Fibroblast of lung (primary cell): ENCODE measurements at regions not wholly inside any gene's neighbourhood (a gene's known extent, or its start where the extent isn't known, plus 50 kb on each side); places are given as distances from the start of the nearest gene placed in this dataset.

Experiments
- DNase-seq, 2 donors: peaks; one replicate each; pipeline versions ENCODE4 v3.0.0 to v3.0.0-alpha.2; 2010; ENCODE audit warnings: low read depth in 2 of 2
- H2AFZ ChIP-seq: 2 replicates; pipeline ENCODE4 v1.5.1; 2012; ENCODE audit warnings: low read length, control low read depth, inconsistent platforms
- H3K27ac ChIP-seq: 2 replicates; pipeline ENCODE4 v1.5.1; 2011; ENCODE audit warnings: low read length, control low read depth; ENCODE audit not compliant: insufficient read depth
- H3K27me3 ChIP-seq: 2 replicates; pipeline ENCODE4 v1.5.1; 2011; ENCODE audit warnings: mild to moderate bottlenecking, low read length; ENCODE audit not compliant: control insufficient read depth, insufficient read depth
- H3K36me3 ChIP-seq: 2 replicates; pipeline ENCODE4 v1.5.1; 2011; ENCODE audit warnings: low read length; ENCODE audit not compliant: control insufficient read depth, insufficient read depth
- H3K4me1 ChIP-seq: 2 replicates; pipeline ENCODE4 v1.5.1; 2011; ENCODE audit warnings: low read length; ENCODE audit not compliant: control insufficient read depth, insufficient read depth; ENCODE audit errors: extremely low read depth
- H3K4me2 ChIP-seq: 2 replicates; pipeline ENCODE4 v1.5.1; 2011; ENCODE audit warnings: low read length, control low read depth; ENCODE audit not compliant: insufficient read depth; ENCODE audit errors: extremely low read depth
- H3K4me3 ChIP-seq, 4 experiments: fragments of 200-600 bp in 1 of 4; sonication (generic) in 1 of 4; replicated peaks in 1 of 4; 2 replicates each; pipeline ENCODE4 v1.5.1; 2011 to 2016; ENCODE audit warnings: low read length in 4 of 4, low read depth in 3 of 4, mild to moderate bottlenecking in 3 of 4, control low read depth in 2 of 4, inconsistent platforms in 1 of 4, mixed read lengths in 1 of 4; ENCODE audit not compliant: insufficient read depth in 1 of 4; ENCODE audit errors: control extremely low read depth in 1 of 4
- H3K79me2 ChIP-seq: 2 replicates; pipeline ENCODE4 v1.5.1; 2012; ENCODE audit warnings: mild to moderate bottlenecking, low read length, inconsistent platforms; ENCODE audit not compliant: control insufficient read depth, insufficient read depth
- H3K9ac ChIP-seq: 2 replicates; pipeline ENCODE4 v1.5.1; 2011; ENCODE audit warnings: mild to moderate bottlenecking, low read length, control low read depth; ENCODE audit not compliant: insufficient read depth
- H3K9me3 ChIP-seq: 2 replicates; pipeline ENCODE4 v1.5.1; 2012; ENCODE audit warnings: low read depth, low read length; ENCODE audit not compliant: control insufficient read depth, insufficient read depth
- H4K20me1 ChIP-seq: 2 replicates; pipeline ENCODE4 v1.5.1; 2011; ENCODE audit warnings: low read length; ENCODE audit not compliant: control insufficient read depth, insufficient read depth; ENCODE audit errors: extremely low read depth
- EZH2 ChIP-seq: IDR thresholded peaks from 2 replicates; pipeline ENCODE4 v1.5.1; 2012; ENCODE audit warnings: low read length, control low read depth, mild to moderate bottlenecking; ENCODE audit errors: missing control alignments
- TF ChIP-seq, protein P1 (sequence below), 2 donors: IDR thresholded peaks in 1 of 2; conservative IDR thresholded peaks in 1 of 2; 1 replicate in 1 of 2; 2 replicates in 1 of 2; pipeline ENCODE4 v1.5.1; 2011 to 2012; ENCODE audit warnings: low read length in 2 of 2, control low read depth in 1 of 2, inconsistent platforms in 1 of 2, low read depth in 1 of 2, mild to moderate bottlenecking in 1 of 2

DNA sequence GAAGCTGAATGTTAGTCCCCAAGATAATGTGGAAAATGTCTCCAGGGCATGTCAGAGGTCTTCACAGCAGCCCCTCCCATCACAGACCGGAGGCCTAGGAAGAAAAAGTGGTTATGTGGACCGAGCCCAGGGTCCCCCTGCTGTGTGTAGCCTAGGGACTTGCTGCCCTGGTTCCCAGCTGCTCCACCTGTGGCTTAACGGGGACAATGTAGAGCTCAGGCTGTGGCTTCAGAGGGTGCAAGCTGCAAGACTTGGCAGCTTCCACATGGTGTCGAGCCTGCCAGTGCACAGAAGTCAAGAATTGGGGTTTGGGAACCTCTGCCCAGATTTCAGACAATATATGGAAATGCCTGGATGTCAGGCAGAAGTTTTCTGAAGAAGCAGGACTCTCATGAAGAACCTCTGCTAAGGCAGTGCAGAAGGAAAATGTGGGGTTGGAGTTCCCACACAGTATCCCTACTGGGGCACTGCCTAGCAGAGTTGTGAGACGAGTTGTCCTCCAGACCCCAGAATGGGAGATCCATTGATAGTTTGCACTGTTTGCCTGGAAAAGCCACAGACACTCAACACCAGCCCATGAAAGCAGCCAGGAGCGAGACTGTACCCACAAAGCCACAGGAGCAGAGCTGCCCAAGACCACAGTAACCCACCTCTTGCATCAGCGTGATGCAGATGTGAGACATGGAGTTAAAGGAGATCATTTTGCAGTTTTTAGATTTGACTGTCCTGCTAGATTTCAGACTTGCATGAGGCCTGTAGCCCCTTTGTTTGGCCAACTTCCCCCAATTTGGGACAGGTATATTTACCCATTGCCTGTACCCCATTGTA, 204.9 kb downstream of the MRPL39 start:
- H3K36me3 ChIP-seq = no peaks in the 10 kb centered on the region

DNA sequence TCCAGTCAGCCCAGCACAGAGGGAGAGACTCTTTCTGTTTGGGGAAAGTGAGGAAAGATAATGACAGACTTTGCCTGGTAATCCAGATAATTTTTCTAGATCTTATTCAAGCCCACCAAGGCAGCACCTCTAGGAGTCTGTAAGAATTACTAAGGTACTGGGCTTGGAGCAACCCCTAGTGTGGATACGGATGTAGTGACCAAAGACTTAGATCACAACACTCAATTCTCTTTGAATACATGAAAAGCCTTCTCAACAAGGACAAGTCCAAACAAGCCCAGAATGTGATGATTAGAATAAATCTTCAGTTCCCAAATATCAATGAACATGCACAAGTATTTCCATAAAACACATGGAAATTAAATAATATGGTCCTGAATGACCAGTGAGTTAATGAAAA, 206.9 kb downstream of the MRPL39 start:
- no peak overlapping the region for H3K27ac ChIP-seq
- H3K9me3 ChIP-seq = no peaks in the 10 kb centered on the region
- no peak overlapping the region for H2AFZ ChIP-seq
- no peak overlapping the region for H3K9ac ChIP-seq
- no peak for DNase-seq
- no peaks in the 10 kb centered on the region for H3K27me3 ChIP-seq
- H3K36me3 ChIP-seq = no peaks in the 10 kb centered on the region
- no peaks in the 10 kb centered on the region for H3K4me1 ChIP-seq
- H3K79me2 ChIP-seq = no peaks in the 10 kb centered on the region
- TF ChIP-seq, protein P1, sequence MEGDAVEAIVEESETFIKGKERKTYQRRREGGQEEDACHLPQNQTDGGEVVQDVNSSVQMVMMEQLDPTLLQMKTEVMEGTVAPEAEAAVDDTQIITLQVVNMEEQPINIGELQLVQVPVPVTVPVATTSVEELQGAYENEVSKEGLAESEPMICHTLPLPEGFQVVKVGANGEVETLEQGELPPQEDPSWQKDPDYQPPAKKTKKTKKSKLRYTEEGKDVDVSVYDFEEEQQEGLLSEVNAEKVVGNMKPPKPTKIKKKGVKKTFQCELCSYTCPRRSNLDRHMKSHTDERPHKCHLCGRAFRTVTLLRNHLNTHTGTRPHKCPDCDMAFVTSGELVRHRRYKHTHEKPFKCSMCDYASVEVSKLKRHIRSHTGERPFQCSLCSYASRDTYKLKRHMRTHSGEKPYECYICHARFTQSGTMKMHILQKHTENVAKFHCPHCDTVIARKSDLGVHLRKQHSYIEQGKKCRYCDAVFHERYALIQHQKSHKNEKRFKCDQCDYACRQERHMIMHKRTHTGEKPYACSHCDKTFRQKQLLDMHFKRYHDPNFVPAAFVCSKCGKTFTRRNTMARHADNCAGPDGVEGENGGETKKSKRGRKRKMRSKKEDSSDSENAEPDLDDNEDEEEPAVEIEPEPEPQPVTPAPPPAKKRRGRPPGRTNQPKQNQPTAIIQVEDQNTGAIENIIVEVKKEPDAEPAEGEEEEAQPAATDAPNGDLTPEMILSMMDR (conservative IDR thresholded peaks at IDR 0.05 in 1 of 2, IDR thresholded peaks at IDR 0.05 in 1 of 2; ENCODE audit: low read depth in 1 of 2, low read length in 2 of 2) = no peak
- no peak for TF ChIP-seq EZH2
- H4K20me1 ChIP-seq = no peaks in the 10 kb centered on the region
- H3K4me2 ChIP-seq = no peak overlapping the region
- no peak overlapping the region for H3K4me3 ChIP-seq

More for the DNA sequence above, 204.9 kb downstream of the MRPL39 start:
- H3K27me3 ChIP-seq = no peaks in the 10 kb centered on the region
- no peak overlapping the region for H3K4me3 ChIP-seq
- H3K9me3 ChIP-seq = no peaks in the 10 kb centered on the region
- H3K9ac ChIP-seq = no peak overlapping the region
- H2AFZ ChIP-seq = no peak overlapping the region
- H3K4me2 ChIP-seq = no peak overlapping the region
- no peak for TF ChIP-seq EZH2
- TF ChIP-seq, protein P1 (conservative IDR thresholded peaks at IDR 0.05 in 1 of 2, IDR thresholded peaks at IDR 0.05 in 1 of 2; ENCODE audit: low read depth in 1 of 2, low read length in 2 of 2) = no peak
- H3K4me1 ChIP-seq = no peaks in the 10 kb centered on the region
- no peak for DNase-seq
- H4K20me1 ChIP-seq = no peaks in the 10 kb centered on the region
- no peaks in the 10 kb centered on the region for H3K79me2 ChIP-seq
- H3K27ac ChIP-seq = no peak overlapping the region

DNA sequence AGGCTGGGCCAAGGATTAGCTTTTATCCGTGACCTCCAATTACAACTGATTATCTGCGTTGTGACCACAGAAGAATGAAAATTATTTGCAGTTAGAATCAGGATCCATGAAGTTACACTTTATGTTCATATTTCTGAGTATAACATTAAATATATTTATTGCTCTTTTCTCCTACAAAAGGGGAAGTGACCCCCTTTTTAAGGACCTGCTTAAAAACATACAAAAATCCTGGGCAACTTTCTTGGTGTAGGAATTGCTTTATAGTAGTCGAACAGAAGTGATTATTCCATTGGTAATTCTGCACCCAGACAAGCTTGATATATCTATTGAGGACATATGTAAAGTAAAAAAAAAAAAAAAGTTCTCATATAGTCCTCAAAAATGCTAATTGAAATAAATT, 208.7 kb downstream of the MRPL39 start:
- Histone ChIP-seq H2AFZ (no peak overlapping the region), H3K4me3 (no peak overlapping the region), H3K79me2 (no peaks in the 10 kb centered on the region), H3K27me3 (no peaks in the 10 kb centered on the region), H3K4me1 (no peaks in the 10 kb centered on the region), H3K27ac (no peak overlapping the region), H4K20me1 (no peaks in the 10 kb centered on the region), H3K9ac (no peak overlapping the region), H3K36me3 (no peaks in the 10 kb centered on the region), H3K9me3 (no peaks in the 10 kb centered on the region), H3K4me2 (no peak overlapping the region)
- TF ChIP-seq, protein P1 (conservative IDR thresholded peaks at IDR 0.05 in 1 of 2, IDR thresholded peaks at IDR 0.05 in 1 of 2; ENCODE audit: low read depth in 1 of 2, low read length in 2 of 2) = no peak
- no peak for TF ChIP-seq EZH2
- DNase-seq = no peak
